ENCODE measurements at regions not wholly inside any gene's neighbourhood (a gene's known extent, or its start where the extent isn't known, plus 50 kb on each side); places are given as distances from the start of the nearest gene placed in this dataset.

DNA sequence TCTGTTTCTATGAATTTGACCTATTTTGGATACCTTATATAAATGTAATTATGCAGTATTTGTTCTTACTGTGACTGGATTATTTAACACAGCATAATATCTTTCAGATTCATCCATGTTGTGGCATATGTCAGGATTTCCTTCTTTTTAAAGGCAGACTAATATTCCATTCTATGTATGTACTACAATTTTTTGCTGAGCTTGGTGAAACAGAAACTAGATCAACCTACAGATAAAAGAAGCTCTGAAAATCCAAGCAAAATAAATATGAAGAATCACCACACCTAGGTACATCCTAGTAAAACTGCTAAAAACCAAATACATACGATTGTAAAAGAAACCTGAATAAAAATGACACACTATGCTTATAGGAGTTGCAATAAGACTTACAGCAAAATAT is 300.5 kb downstream of the HTR7 start:
- H3K79me2 ChIP-seq (ENCODE audit: control insufficient read depth, insufficient read depth, low read length), result no peaks in the 10 kb centered on the region
- no peak overlapping the region for H3K27ac Mint-ChIP-seq
- ChIA-PET POLR2A (no interaction called here), CTCF (no interaction called here)
- no peak overlapping the region for H3K9ac ChIP-seq (ENCODE audit: low read length)
- no peak for ATAC-seq (ENCODE audit: low read depth)
- intact Hi-C loops (cut with micrococcal nuclease), result no loop called here
- no peaks in the 10 kb centered on the region for H4K20me1 ChIP-seq (ENCODE audit: control insufficient read depth, insufficient read depth, low read length, poor library complexity, severe bottlenecking)
- no peaks in the 10 kb centered on the region for H3K27me3 Mint-ChIP-seq
- H3K27ac ChIP-seq (ENCODE audit: low read length in 2 of 2), result no peak overlapping the region
- H3K27me3 ChIP-seq (replicated peaks in 1 of 4; ENCODE audit: control extremely low read depth in 1 of 4, control insufficient read depth in 3 of 4, insufficient read depth in 4 of 4, low read length in 3 of 4), result no peaks in the 10 kb centered on the region
- H3K4me2 ChIP-seq (replicated peaks; ENCODE audit: low read depth, low read length, poor library complexity, severe bottlenecking), result no peak overlapping the region
- H3K4me3 ChIP-seq (ENCODE audit: control extremely low read depth in 1 of 5, extremely low read depth in 1 of 5, insufficient read depth in 1 of 5, low read depth in 2 of 5, low read length in 4 of 5), result no peak overlapping the region
- TF ChIP-seq, protein P1, sequence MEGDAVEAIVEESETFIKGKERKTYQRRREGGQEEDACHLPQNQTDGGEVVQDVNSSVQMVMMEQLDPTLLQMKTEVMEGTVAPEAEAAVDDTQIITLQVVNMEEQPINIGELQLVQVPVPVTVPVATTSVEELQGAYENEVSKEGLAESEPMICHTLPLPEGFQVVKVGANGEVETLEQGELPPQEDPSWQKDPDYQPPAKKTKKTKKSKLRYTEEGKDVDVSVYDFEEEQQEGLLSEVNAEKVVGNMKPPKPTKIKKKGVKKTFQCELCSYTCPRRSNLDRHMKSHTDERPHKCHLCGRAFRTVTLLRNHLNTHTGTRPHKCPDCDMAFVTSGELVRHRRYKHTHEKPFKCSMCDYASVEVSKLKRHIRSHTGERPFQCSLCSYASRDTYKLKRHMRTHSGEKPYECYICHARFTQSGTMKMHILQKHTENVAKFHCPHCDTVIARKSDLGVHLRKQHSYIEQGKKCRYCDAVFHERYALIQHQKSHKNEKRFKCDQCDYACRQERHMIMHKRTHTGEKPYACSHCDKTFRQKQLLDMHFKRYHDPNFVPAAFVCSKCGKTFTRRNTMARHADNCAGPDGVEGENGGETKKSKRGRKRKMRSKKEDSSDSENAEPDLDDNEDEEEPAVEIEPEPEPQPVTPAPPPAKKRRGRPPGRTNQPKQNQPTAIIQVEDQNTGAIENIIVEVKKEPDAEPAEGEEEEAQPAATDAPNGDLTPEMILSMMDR (IDR thresholded peaks at IDR 0.05), result no peak
- no peak for TF ChIP-seq EZH2 (IDR thresholded peaks at IDR 0.05; ENCODE audit: borderline replicate concordance, insufficient read depth, low read depth, low read length, poor library complexity, severe bottlenecking)
- no peaks in the 10 kb centered on the region for H3K9me3 Mint-ChIP-seq (ENCODE audit: insufficient read depth)
- H3K4me1 ChIP-seq (ENCODE audit: control insufficient read depth in 2 of 2, insufficient read depth in 2 of 2, low read length in 2 of 2), result no peaks in the 10 kb centered on the region
- H2AFZ ChIP-seq (ENCODE audit: insufficient read depth, low read depth, low read length, poor library complexity, severe bottlenecking), result no peak overlapping the region
- H3K9me3 ChIP-seq (ENCODE audit: control extremely low read depth in 1 of 3, control insufficient read depth in 2 of 3, insufficient read depth in 1 of 3, low read length in 2 of 3), result no peaks in the 10 kb centered on the region
- H3K4me1 Mint-ChIP-seq, result no peaks in the 10 kb centered on the region
- no peak for DNase-seq
- no peaks in the 10 kb centered on the region for H3K36me3 ChIP-seq (replicated peaks in 1 of 2; ENCODE audit: control extremely low read depth in 1 of 2, control insufficient read depth in 1 of 2, extremely low read depth in 1 of 2, insufficient read depth in 2 of 2, low read length in 1 of 2)
- H3K4me3 Mint-ChIP-seq, result no peak overlapping the region
- WGBS (ENCODE audit: insufficient coverage), result no CpG with 5 or more reads among the region's 1 CpG

DNA sequence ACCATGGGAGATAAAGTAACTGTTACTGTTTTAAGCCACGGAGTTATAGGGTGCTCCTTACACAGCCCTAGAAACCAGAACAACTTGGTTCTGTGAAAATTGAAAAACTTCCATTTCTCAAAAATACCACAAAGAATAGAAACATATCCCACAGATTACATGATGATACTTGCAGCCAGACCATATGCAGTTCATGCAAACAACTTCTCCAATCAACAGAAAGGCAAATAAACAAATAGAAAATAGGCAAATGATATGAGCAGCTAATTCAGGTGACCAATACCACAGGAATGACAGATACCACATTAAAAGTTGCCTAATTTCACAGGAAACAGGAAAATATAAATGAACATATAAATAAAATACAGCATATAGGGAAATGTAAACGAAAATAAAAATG is 297.5 kb downstream of the HTR7 start:
- Histone ChIP-seq H3K4me2 (replicated peaks; ENCODE audit: low read depth, low read length, poor library complexity, severe bottlenecking) (no peak overlapping the region), H3K79me2 (ENCODE audit: control insufficient read depth, insufficient read depth, low read length) (no peaks in the 10 kb centered on the region), H3K36me3 (replicated peaks in 1 of 2; ENCODE audit: control extremely low read depth in 1 of 2, control insufficient read depth in 1 of 2, extremely low read depth in 1 of 2, insufficient read depth in 2 of 2, low read length in 1 of 2) (no peaks in the 10 kb centered on the region), H3K4me1 (ENCODE audit: control insufficient read depth in 2 of 2, insufficient read depth in 2 of 2, low read length in 2 of 2) (no peaks in the 10 kb centered on the region), H2AFZ (ENCODE audit: insufficient read depth, low read depth, low read length, poor library complexity, severe bottlenecking) (no peak overlapping the region), H3K9ac (ENCODE audit: low read length) (no peak overlapping the region), H3K27ac (ENCODE audit: low read length in 2 of 2) (no peak overlapping the region), H3K9me3 (ENCODE audit: control extremely low read depth in 1 of 3, control insufficient read depth in 2 of 3, insufficient read depth in 1 of 3, low read length in 2 of 3) (no peaks in the 10 kb centered on the region), H4K20me1 (ENCODE audit: control insufficient read depth, insufficient read depth, low read length, poor library complexity, severe bottlenecking) (no peaks in the 10 kb centered on the region), H3K4me3 (ENCODE audit: control extremely low read depth in 1 of 5, extremely low read depth in 1 of 5, insufficient read depth in 1 of 5, low read depth in 2 of 5, low read length in 4 of 5) (no peak overlapping the region), H3K27me3 (replicated peaks in 1 of 4; ENCODE audit: control extremely low read depth in 1 of 4, control insufficient read depth in 3 of 4, insufficient read depth in 4 of 4, low read length in 3 of 4) (no peaks in the 10 kb centered on the region)
- Mint-ChIP-seq H3K9me3 (ENCODE audit: insufficient read depth) (no peaks in the 10 kb centered on the region), H3K27me3 (no peaks in the 10 kb centered on the region), H3K4me3 (no peak overlapping the region), H3K4me1 (no peaks in the 10 kb centered on the region), H3K27ac (no peak overlapping the region)
- WGBS (ENCODE audit: insufficient coverage), result no CpG with 5 or more reads among the region's 2 CpGs
- POLR2A ChIA-PET, result no interaction called here
- intact Hi-C loops (cut with micrococcal nuclease), result no loop called here
- ATAC-seq (ENCODE audit: low read depth) (no peak), DNase-seq (no peak)
- CTCF ChIA-PET, result no interaction called here
- TF ChIP-seq, protein P1 (IDR thresholded peaks at IDR 0.05), result no peak
- TF ChIP-seq EZH2 (IDR thresholded peaks at IDR 0.05; ENCODE audit: borderline replicate concordance, insufficient read depth, low read depth, low read length, poor library complexity, severe bottlenecking), result no peak

Measured in B cell (primary cell).